GM12891 (cell line): ENCODE measurements at regions not wholly inside any gene's neighbourhood (a gene's known extent, or its start where the extent isn't known, plus 50 kb on each side); places are given as distances from the start of the nearest gene placed in this dataset.

Source experiments
- POLR2A ChIP-seq: IDR thresholded peaks from 2 replicates; pipeline ENCODE4 v1.6.1; 2011; ENCODE audit warnings: low read depth, low read length, control low read depth
- POLR2AphosphoS5 ChIP-seq: IDR thresholded peaks from 2 replicates; pipeline ENCODE4 v1.6.1; 2011; ENCODE audit warnings: low read depth, low read length, control low read depth
- SPI1 ChIP-seq: IDR thresholded peaks from 2 replicates; pipeline ENCODE4 v1.6.1; 2011; ENCODE audit warnings: low read depth, low read length, control low read depth
- TAF1 ChIP-seq: IDR thresholded peaks from 2 replicates; pipeline ENCODE4 v1.6.1; 2011; ENCODE audit warnings: low read depth, low read length, control low read depth

DNA sequence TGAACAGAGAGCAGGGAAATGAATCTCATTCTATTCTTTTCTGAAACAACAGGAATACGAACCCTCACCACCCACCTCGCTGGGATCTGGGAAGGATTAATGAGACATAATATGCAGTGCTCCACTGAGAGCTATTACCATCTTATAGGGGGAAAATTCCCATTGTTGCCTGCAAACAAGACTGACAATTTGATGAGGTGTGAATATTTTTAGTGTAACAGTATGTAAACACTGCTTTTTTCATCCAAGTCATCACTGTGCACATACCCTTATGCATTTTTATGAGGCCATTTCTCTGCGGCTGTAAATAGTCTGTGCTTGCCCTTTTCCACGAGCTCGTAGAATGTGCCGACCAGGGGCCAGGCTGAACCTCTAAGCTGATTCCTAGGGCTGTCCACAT, 285.6 kb upstream of the CPEB2 start:
- no peak for TF ChIP-seq POLR2AphosphoS5
- no peak for TF ChIP-seq POLR2A
- no peak for TF ChIP-seq SPI1
- TF ChIP-seq TAF1: no peak
